SU-DHL-6 (cell line): ENCODE measurements at regions not wholly inside any gene's neighbourhood (a gene's known extent, or its start where the extent isn't known, plus 50 kb on each side); places are given as distances from the start of the nearest gene placed in this dataset.

Experiments
- CTCF ChIP-seq: fragments of 200-600 bp; sonication (generic); IDR thresholded peaks from one replicate; pipeline ENCODE4 v1.5.1; 2017; ENCODE audit warnings: antibody characterized with exemption, mild to moderate bottlenecking, low read length, moderate library complexity; ENCODE audit not compliant: insufficient read depth, poor library complexity, severe bottlenecking
- EZH2phosphoT487 ChIP-seq: fragments of 200-600 bp; sonication (generic), shearing (Covaris generic); conservative IDR thresholded peaks from 2 replicates; pipeline ENCODE4 v1.6.1; 2018; ENCODE audit warnings: mild to moderate bottlenecking, antibody characterized with exemption, low read length, moderate library complexity, mixed read lengths

DNA sequence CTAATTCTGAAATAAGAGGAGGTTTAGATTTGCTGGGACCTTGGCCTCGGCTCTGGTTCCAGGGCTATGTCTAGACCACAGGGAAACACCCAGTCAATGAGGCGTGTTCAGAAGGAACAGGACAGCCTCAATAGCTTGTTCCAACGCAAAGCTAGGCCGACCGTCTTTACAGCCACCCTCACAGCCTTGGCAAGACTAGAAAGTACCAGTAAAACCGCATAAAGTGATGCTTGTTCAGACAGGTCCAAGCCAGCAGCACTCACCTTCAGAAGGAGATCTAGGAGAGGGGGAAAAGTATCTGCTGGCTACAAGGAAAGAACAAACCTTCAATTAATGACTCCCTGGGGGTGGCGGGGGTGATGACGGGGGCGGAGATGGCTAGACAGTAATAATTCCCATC lies 50.1 kb upstream of the LMTK2 start:
- TF ChIP-seq CTCF (no peak), EZH2phosphoT487 (no peak)
